ENCODE measurements at regions not wholly inside any gene's neighbourhood (a gene's known extent, or its start where the extent isn't known, plus 50 kb on each side); places are given as distances from the start of the nearest gene placed in this dataset.
A peak's percentile ranks its signal among the peaks of the same experiment; 100 is the strongest.

- intact Hi-C loops (cut with DNase I): no loop called here
- TF ChIP-seq CTCF (IDR thresholded peaks at IDR 0.05): no peak
- H3K9me3 ChIP-seq: no peaks in the 10 kb centered on the region
These were observed 733.5 kb upstream of the SGCG start for GRCh38 chr13:22447132-22447886.

DNA sequence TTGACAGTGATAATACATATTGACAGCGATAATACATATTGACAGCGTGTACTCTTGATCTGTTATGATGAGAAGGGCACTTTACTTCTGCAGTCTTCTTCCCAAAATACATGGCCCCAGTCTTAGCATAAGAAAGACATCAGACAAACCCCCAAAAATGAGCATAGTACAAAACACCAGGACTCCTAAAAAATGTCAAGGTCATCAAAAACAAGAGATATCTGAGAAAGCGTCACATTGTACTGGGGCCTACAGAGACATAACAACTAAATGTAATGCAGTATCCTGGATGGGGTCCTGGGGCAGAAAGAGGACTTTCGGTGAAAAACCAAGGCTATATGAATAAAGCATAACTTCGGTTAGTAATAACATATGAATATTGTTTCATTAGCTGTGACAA is 731.5 kb upstream of the SGCG start:
- H3K9me3 ChIP-seq: no peaks in the 10 kb centered on the region
- DNase-seq (no peak), FAIRE-seq (no peak), ATAC-seq (no peak)
- H3K27me3 ChIP-seq: peaks cover 0 to 5% (median 0%) of the 10 kb centered on the region in 4 donors
- no peak overlapping the region for H3K4me3 ChIP-seq
- H3K27ac ChIP-seq: no peak overlapping the region
- TF ChIP-seq CTCF (IDR thresholded peaks at IDR 0.05): no peak
- intact Hi-C loops (cut with DNase I): no loop called here
- H3K4me1 ChIP-seq: no peaks in the 10 kb centered on the region
- H3K36me3 ChIP-seq: no peaks in the 10 kb centered on the region
- WGBS, 2 donors: 79 to 81% methylated on average over 5 of the region's 5 CpGs

More at GRCh38 chr13:22447132-22447886, 733.5 kb upstream of the SGCG start:
- no peak overlapping the region for H3K4me3 ChIP-seq
- H3K4me1 ChIP-seq: no peaks in the 10 kb centered on the region
- peaks cover 0 to 5% (median 0%) of the 10 kb centered on the region in 4 donors for H3K27me3 ChIP-seq
- H3K27ac ChIP-seq: no peak overlapping the region
- 50 to 51% methylated on average over 7 of the region's 7 CpGs for WGBS, 2 donors
- DNase-seq: no peak
- no peak for ATAC-seq
- no peak for FAIRE-seq
- no peaks in the 10 kb centered on the region for H3K36me3 ChIP-seq

- Histone ChIP-seq H3K36me3 (no peaks in the 10 kb centered on the region), H3K27ac (no peak overlapping the region), H3K9me3 (no peaks in the 10 kb centered on the region), H3K27me3 (peaks cover 0 to 5% (median 0%) of the 10 kb centered on the region in 4 donors), H3K4me1 (no peaks in the 10 kb centered on the region), H3K4me3 (no peak overlapping the region)
- ATAC-seq (peak in 1 of 4 donors; percentile 39), FAIRE-seq (no peak), DNase-seq (peak in 1 of 6 donors; percentile 11)
- no peak for TF ChIP-seq CTCF (IDR thresholded peaks at IDR 0.05)
- intact Hi-C loops (cut with DNase I): no loop called here
- 24 to 35% methylated on average over 5 of the region's 5 CpGs for WGBS, 2 donors
These were observed 729.4 kb upstream of the SGCG start for GRCh38 chr13:22451327-22451741.

GRCh38 chr13:22454586-22454985 is 726.2 kb upstream of the SGCG start:
- H3K9me3 ChIP-seq: no peaks in the 10 kb centered on the region
- no peak overlapping the region for H3K4me3 ChIP-seq
- H3K27me3 ChIP-seq: no peaks in the 10 kb centered on the region
- 67 to 72% methylated on average over 3 of the region's 3 CpGs for WGBS, 2 donors
- no peak for TF ChIP-seq CTCF (IDR thresholded peaks at IDR 0.05)
- H3K4me1 ChIP-seq: no peaks in the 10 kb centered on the region
- no peak overlapping the region for H3K27ac ChIP-seq
- DNase-seq: no peak
- no peak for ATAC-seq
- no peaks in the 10 kb centered on the region for H3K36me3 ChIP-seq
- intact Hi-C loops (cut with DNase I): no loop called here
- no peak for FAIRE-seq

DNA sequence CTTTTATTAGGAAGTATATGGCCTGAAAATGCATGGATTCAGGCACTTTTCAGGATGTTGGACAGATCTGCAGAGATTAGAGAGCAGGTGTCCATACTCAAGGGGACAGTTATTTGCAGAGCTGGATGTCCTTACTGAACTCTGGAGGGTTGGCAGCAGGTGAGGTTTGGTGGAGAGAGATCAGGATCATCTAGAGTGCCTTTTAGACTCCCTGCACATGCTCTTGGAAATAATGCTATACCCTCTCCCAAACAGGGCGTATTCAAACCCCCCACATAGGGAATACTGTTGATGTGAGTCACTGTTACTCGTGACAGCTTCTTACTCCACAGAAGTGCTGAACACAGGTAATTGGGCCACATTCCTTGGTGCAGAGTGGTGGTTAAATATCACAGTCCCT is 725.7 kb upstream of the SGCG start:
- intact Hi-C loops (cut with DNase I): no loop called here
- FAIRE-seq (no peak), DNase-seq (no peak), ATAC-seq (no peak)
- no peaks in the 10 kb centered on the region for H3K4me1 ChIP-seq
- H3K4me3 ChIP-seq: no peak overlapping the region
- H3K9me3 ChIP-seq: no peaks in the 10 kb centered on the region
- no peak overlapping the region for H3K27ac ChIP-seq
- WGBS, 2 donors: 55 to 72% methylated on average over 2 of the region's 2 CpGs
- H3K36me3 ChIP-seq: no peaks in the 10 kb centered on the region
- H3K27me3 ChIP-seq: no peaks in the 10 kb centered on the region
- no peak for TF ChIP-seq CTCF (IDR thresholded peaks at IDR 0.05)
